Esophagus squamous epithelium (tissue), 5 donors: ENCODE measurements at regions not wholly inside any gene's neighbourhood (a gene's known extent, or its start where the extent isn't known, plus 50 kb on each side); places are given as distances from the start of the nearest gene placed in this dataset.

Experiments used
- DNase-seq: peaks from one replicate; lab custom pipeline; 2025; lab: John Stamatoyannopoulos, UW
- H3K27ac ChIP-seq, 4 donors: fragments of 200-600 bp; sonication (generic); one replicate each; pipeline ENCODE4 v1.5.1; 2016 to 2019; ENCODE audit warnings: mild to moderate bottlenecking in 1 of 4
- H3K27me3 ChIP-seq, 4 donors: fragments of 200-600 bp; sonication (generic); 1 replicate in 3 of 4; 2 replicates in 1 of 4; pipeline versions ENCODE4 v1.5.1 to v1.6.0; 2017 to 2021; ENCODE audit warnings: antibody characterized with exemption in 1 of 4
- H3K36me3 ChIP-seq, 3 donors: fragments of 200-600 bp; sonication (generic); one replicate each; pipeline ENCODE4 v1.5.1; 2016 to 2019
- H3K4me1 ChIP-seq, 3 donors: fragments of 200-600 bp; sonication (generic); one replicate each; pipeline ENCODE4 v1.5.1; 2017 to 2019
- H3K4me3 ChIP-seq, 4 donors: fragments of 200-600 bp; sonication (generic); 1 replicate in 3 of 4; 2 replicates in 1 of 4; pipeline ENCODE4 v1.5.1; 2016 to 2019; ENCODE audit warnings: mild to moderate bottlenecking in 2 of 4, moderate library complexity in 1 of 4
- H3K9me3 ChIP-seq, 3 donors: fragments of 200-600 bp; sonication (generic); one replicate each; pipeline ENCODE4 v1.5.1; 2016 to 2019
- CTCF ChIP-seq, 6 experiments: fragments of 450-650 bp in 4 of 6; fragments of 200-600 bp in 2 of 6; sonication (generic) in 2 of 6; IDR thresholded peaks; one replicate each; pipeline ENCODE4 v1.5.1; 2016 to 2019; ENCODE audit warnings: antibody characterized with exemption in 6 of 6, mild to moderate bottlenecking in 4 of 6, moderate library complexity in 4 of 6
- POLR2A ChIP-seq, 4 donors: fragments of 450-650 bp; IDR thresholded peaks; one replicate each; pipeline ENCODE4 v1.6.1; 2017; ENCODE audit warnings: antibody characterized with exemption in 4 of 4, mild to moderate bottlenecking in 4 of 4, moderate library complexity in 3 of 4
- WGBS, 2 donors: methylation state at CpG; one replicate each; pipeline ENCODE4 v1.1.5; 2018; 5-methylcytosine and 5-hydroxymethylcytosine counted together
- intact Hi-C: fragments of 100-400 bp; cut with DNase I; formaldehyde crosslinking; loops from one replicate; pipeline ENCODE4 v1.15.0; 2022
- donor health status: DM: yes; HTN: yes; CAD: no.

DNA sequence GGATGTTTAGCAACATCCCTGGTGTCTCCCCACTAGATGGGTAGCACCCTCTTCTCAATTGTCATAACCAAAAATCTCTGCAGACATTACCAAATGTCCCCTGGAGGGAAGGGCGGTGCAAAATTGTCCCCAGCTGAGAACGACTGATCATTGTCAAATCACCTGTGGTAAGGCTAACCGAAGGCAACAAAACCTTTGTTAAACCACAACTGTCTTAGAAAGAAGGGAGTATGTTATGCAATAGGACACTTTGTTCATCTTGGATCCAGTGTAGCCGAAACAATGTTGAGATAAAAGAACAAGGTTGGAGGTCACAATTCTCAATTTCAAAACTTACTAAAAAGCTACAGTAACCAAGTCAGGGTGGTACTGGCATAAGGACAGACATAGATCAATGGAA is 50.3 kb upstream of the ST3GAL5 start:
- WGBS, 2 donors = 60 to 88% methylated on average over 4 of the region's 4 CpGs
- H3K4me3 ChIP-seq = no peak overlapping the region
- no peak for DNase-seq
- no peaks in the 10 kb centered on the region for H3K36me3 ChIP-seq
- no peak overlapping the region for H3K27ac ChIP-seq
- TF ChIP-seq CTCF (IDR thresholded peaks at IDR 0.05) = no peak
- no peak for TF ChIP-seq POLR2A (IDR thresholded peaks at IDR 0.05)
- H3K27me3 ChIP-seq = no peaks in the 10 kb centered on the region
- H3K9me3 ChIP-seq = peaks cover 0 to 16% (median 0%) of the 10 kb centered on the region in 3 donors
- H3K4me1 ChIP-seq = no peaks in the 10 kb centered on the region
- intact Hi-C loops = no loop called here
